SK-N-SH (cell line): ENCODE measurements at regions not wholly inside any gene's neighbourhood (a gene's known extent, or its start where the extent isn't known, plus 50 kb on each side); places are given as distances from the start of the nearest gene placed in this dataset.
"Not testable (repeated sequence)": the region's sequence is repeated elsewhere in the genome, so short reads cannot be mapped to it uniquely, and the experiment has no call there.

Experiments
- CTCF ChIA-PET: fragments of 300-600, 350-600 bp; formaldehyde crosslinking; extraction: SDS; loops from one replicate; lab custom pipeline; 2021; lab: Yijun Ruan, JAX
- POLR2A ChIA-PET: fragments of 350-600 bp; sonication (Branson Sonifier 250); formaldehyde crosslinking; extraction: SDS; loops from one replicate; lab custom pipeline; 2020; ENCODE audit warnings: antibody characterized with exemption, inconsistent platforms; lab: Yijun Ruan, JAX
- DNase-seq: peaks from one replicate; pipeline ENCODE4 v3.0.0; 2012
- H2AFZ ChIP-seq: fragments of 200-600 bp; sonication (generic); 2 replicates; pipeline ENCODE4 v1.8.1; 2016; ENCODE audit warnings: antibody characterized with exemption, mild to moderate bottlenecking, low read depth
- H3F3A ChIP-seq: fragments of 200-600 bp; sonication (generic); replicated peaks from 2 replicates; pipeline ENCODE3; 2016; ENCODE audit warnings: antibody characterized with exemption, mild to moderate bottlenecking; ENCODE audit not compliant: insufficient read depth
- H3K27ac ChIP-seq, 2 experiments: fragments of 200-500 bp in 1 of 2; fragments of 200-600 bp in 1 of 2; sonication (Bioruptor generic) in 1 of 2; sonication (generic), shearing (Covaris generic) in 1 of 2; 2 replicates each; pipeline versions ENCODE4 v1.5.1 to v1.6.1; 2014 to 2016; ENCODE audit warnings: low read depth in 2 of 2, inconsistent platforms in 1 of 2, low read length in 1 of 2, mild to moderate bottlenecking in 1 of 2, mixed read lengths in 1 of 2
- H3K27me3 ChIP-seq: fragments of 200-600 bp; sonication (generic), shearing (Covaris generic); 2 replicates; pipeline ENCODE4 v1.6.1; 2016; ENCODE audit warnings: mixed run types; ENCODE audit not compliant: insufficient read depth
- H3K36me3 ChIP-seq, 2 experiments: fragments of 200-500 bp in 1 of 2; fragments of 200-600 bp in 1 of 2; sonication (Bioruptor generic) in 1 of 2; sonication (generic) in 1 of 2; replicated peaks in 1 of 2; 2 replicates each; pipeline versions ENCODE3 to v1.5.1; 2014 to 2016; ENCODE audit warnings: low read length in 1 of 2, mild to moderate bottlenecking in 1 of 2; ENCODE audit not compliant: insufficient read depth in 2 of 2, control insufficient read depth in 1 of 2
- H3K4me1 ChIP-seq, 2 experiments: fragments of 200-500 bp in 1 of 2; fragments of 200-600 bp in 1 of 2; sonication (Bioruptor generic) in 1 of 2; sonication (generic), shearing (Covaris generic) in 1 of 2; 2 replicates each; pipeline versions ENCODE4 v1.5.1 to v1.6.1; 2014 to 2016; ENCODE audit warnings: low read depth in 1 of 2, low read length in 1 of 2, mixed run types in 1 of 2; ENCODE audit not compliant: insufficient read depth in 2 of 2, control insufficient read depth in 1 of 2
- H3K4me2 ChIP-seq: fragments of 200-600 bp; sonication (generic), shearing (Covaris generic); 2 replicates; pipeline ENCODE4 v1.6.1; 2017; ENCODE audit warnings: mixed run types
- H3K4me3 ChIP-seq, 2 experiments: fragments of 200-500 bp in 1 of 2; fragments of 200-600 bp in 1 of 2; sonication (Bioruptor generic) in 1 of 2; sonication (generic), shearing (Covaris generic) in 1 of 2; 2 replicates each; pipeline versions ENCODE4 v1.5.1 to v1.8.1; 2014 to 2016; ENCODE audit warnings: low read depth in 2 of 2, inconsistent platforms in 1 of 2, low read length in 1 of 2, mild to moderate bottlenecking in 1 of 2, mixed read lengths in 1 of 2, moderate library complexity in 1 of 2
- H3K79me2 ChIP-seq: fragments of 200-600 bp; sonication (generic); 2 replicates; pipeline ENCODE4 v1.8.1; 2017; ENCODE audit warnings: mild to moderate bottlenecking; ENCODE audit not compliant: insufficient read depth
- H3K9ac ChIP-seq: fragments of 200-600 bp; sonication (generic); 2 replicates; pipeline ENCODE4 v1.6.1; 2017; ENCODE audit warnings: mixed run types
- H3K9me2 ChIP-seq: fragments of 200-600 bp; sonication (generic); 2 replicates; pipeline ENCODE4 v1.6.1; 2017; ENCODE audit warnings: mixed run types
- H3K9me3 ChIP-seq: fragments of 200-600 bp; sonication (generic); 2 replicates; pipeline ENCODE4 v1.6.1; 2017; ENCODE audit warnings: mixed run types, mild to moderate bottlenecking, moderate library complexity
- H4K20me1 ChIP-seq: fragments of 200-600 bp; sonication (generic); 2 replicates; pipeline ENCODE4 v1.6.1; 2017; ENCODE audit warnings: mild to moderate bottlenecking, mixed run types; ENCODE audit not compliant: insufficient read depth
- FOXJ3 ChIP-seq: sonication (generic); formaldehyde crosslinking; IDR thresholded peaks from 2 replicates; pipeline ENCODE4 v1.5.1; 2020; ENCODE audit warnings: mild to moderate bottlenecking, missing genetic modification reagents
- GABPA ChIP-seq: IDR thresholded peaks from 2 replicates; pipeline ENCODE4 v1.4.0; 2012; ENCODE audit warnings: low read depth, mild to moderate bottlenecking
- GATA2 ChIP-seq: sonication (generic); formaldehyde crosslinking; IDR thresholded peaks from 2 replicates; pipeline ENCODE4 v1.5.0; 2020; ENCODE audit warnings: mild to moderate bottlenecking, missing genetic modification reagents
- PBX3 ChIP-seq: IDR thresholded peaks from 2 replicates; pipeline ENCODE4; 2012
- RCOR1 ChIP-seq: fragments of 150-350 bp; IDR thresholded peaks from 2 replicates; pipeline ENCODE4 v1.6.1; 2017; ENCODE audit warnings: antibody characterized with exemption, low read length
- RXRA ChIP-seq: IDR thresholded peaks from 2 replicates; pipeline ENCODE4 v1.4.0; 2012; ENCODE audit warnings: low read depth, mild to moderate bottlenecking, borderline replicate concordance
- SIN3A ChIP-seq: IDR thresholded peaks from 2 replicates; pipeline ENCODE4 v1.6.1; 2012; ENCODE audit warnings: low read depth, mild to moderate bottlenecking, low read length, moderate library complexity, borderline replicate concordance
- USF1 ChIP-seq: IDR thresholded peaks from 2 replicates; pipeline ENCODE4 v1.4.0; 2012; ENCODE audit warnings: low read depth, borderline replicate concordance
- USF2 ChIP-seq: fragments of 150-350 bp; IDR thresholded peaks from 2 replicates; pipeline ENCODE4 v1.6.1; 2017; ENCODE audit warnings: antibody characterized with exemption, low read length, low read depth, borderline replicate concordance
- WGBS: methylation state at CpG from one replicate; pipeline ENCODE4 v1.1.6; 2017; ENCODE audit warnings: low lambda C conversion rate; 5-methylcytosine and 5-hydroxymethylcytosine counted together

GRCh38 chrX:10702031-10702430 is 81.6 kb upstream of the MID1 start (continued):
- no peak for TF ChIP-seq USF2
- TF ChIP-seq SIN3A, result no peak

- H3K4me1 ChIP-seq, H3K36me3 ChIP-seq, H3K79me2 ChIP-seq, H3K4me2 ChIP-seq, DNase-seq, H3K27me3 ChIP-seq, H3F3A ChIP-seq, H2AFZ ChIP-seq, POLR2A ChIA-PET, H3K4me3 ChIP-seq, H3K9me3 ChIP-seq, H4K20me1 ChIP-seq, H3K27ac ChIP-seq, H3K9me2 ChIP-seq, H3K9ac ChIP-seq: not testable (repeated sequence)
- WGBS, result 81% methylated on average over 3 of the region's 3 CpGs
- CTCF ChIA-PET, result interaction anchor here (1.1 kb wide), 1 partner anchor 18 kb away, joined by 3 read pairs; no protein-coding TSS in a partner anchor
Measured at GRCh38 chrX:10706342-10706741, 86.0 kb upstream of the MID1 start.

GRCh38 chrX:10707773-10708172 is 87.4 kb upstream of the MID1 start:
- Histone ChIP-seq H3K9me3 (no peaks in the 10 kb centered on the region), H3K4me2 (no peak overlapping the region), H3K27me3 (no peaks in the 10 kb centered on the region), H3F3A (no peaks in the 10 kb centered on the region), H3K9me2 (no peaks in the 10 kb centered on the region), H3K36me3 (no peaks in the 10 kb centered on the region), H3K9ac (no peak overlapping the region), H3K79me2 (no peaks in the 10 kb centered on the region), H3K27ac (no peak overlapping the region), H2AFZ (no peak overlapping the region), H3K4me1 (no peaks in the 10 kb centered on the region), H4K20me1 (no peaks in the 10 kb centered on the region), H3K4me3 (no peak overlapping the region)
- ChIA-PET POLR2A (interaction anchor here (0.6 kb wide), 1 partner anchor 498 kb away, joined by 5 read pairs; no protein-coding TSS in a partner anchor), CTCF (interaction anchor here (1.6 kb wide), 1 partner anchor 15 kb away, joined by 9 read pairs; no protein-coding TSS in a partner anchor)
- WGBS, result 32% methylated on average over 2 of the region's 2 CpGs
- no peak for DNase-seq
- TF ChIP-seq USF2 (no peak), GABPA (no peak), PBX3 (no peak), RCOR1 (no peak), GATA2 (CRISPR knock-in tag) (no peak), RXRA (no peak), FOXJ3 (CRISPR knock-in tag) (no peak), USF1 (no peak)
